Naive B cell (primary cell): ENCODE measurements at regions not wholly inside any gene's neighbourhood (a gene's known extent, or its start where the extent isn't known, plus 50 kb on each side); places are given as distances from the start of the nearest gene placed in this dataset.

ENCODE experiments used
- ATAC-seq, 2 donors: fragments of 150-1000 bp; cut with Tn5 transposase; 2 replicates each; pipeline ENCODE4 v1.10.0; 2021; ENCODE audit warnings: low read depth in 2 of 2, mild to moderate bottlenecking in 2 of 2, moderate library complexity in 2 of 2
- DNase-seq: peaks from one replicate; pipeline ENCODE4 v3.0.0; 2022
- H3K27ac Mint-ChIP-seq, 6 donors: one replicate each; pipeline ENCODE4 v1.8.0; 2020 to 2022; ENCODE audit warnings: mild to moderate bottlenecking in 6 of 6, mixed read lengths in 6 of 6, moderate library complexity in 5 of 6, inconsistent platforms in 2 of 6
- H3K27me3 Mint-ChIP-seq, 3 donors: one replicate each; pipeline ENCODE4 v1.8.0; 2021 to 2022; ENCODE audit warnings: mixed read lengths in 3 of 3, mild to moderate bottlenecking in 1 of 3
- H3K36me3 Mint-ChIP-seq, 2 donors: one replicate each; pipeline ENCODE4 v1.8.0; 2020 to 2022; ENCODE audit warnings: mixed read lengths in 2 of 2, inconsistent platforms in 1 of 2, mild to moderate bottlenecking in 1 of 2
- H3K4me1 Mint-ChIP-seq, 3 donors: one replicate each; pipeline ENCODE4 v1.8.0; 2020 to 2022; ENCODE audit warnings: mixed read lengths in 3 of 3, inconsistent platforms in 1 of 3, mild to moderate bottlenecking in 1 of 3, moderate library complexity in 1 of 3
- H3K4me3 Mint-ChIP-seq, 8 donors: one replicate each; pipeline ENCODE4 v1.8.0; 2020 to 2022; ENCODE audit warnings: mild to moderate bottlenecking in 8 of 8, mixed read lengths in 8 of 8, moderate library complexity in 8 of 8, inconsistent platforms in 2 of 8
- H3K9me3 Mint-ChIP-seq, 7 donors: one replicate each; pipeline ENCODE4 v1.8.0; 2020 to 2022; ENCODE audit warnings: mixed read lengths in 7 of 7, mild to moderate bottlenecking in 5 of 7, inconsistent platforms in 2 of 7, moderate library complexity in 1 of 7

GRCh38 chr18:28559511-28559910, 382.6 kb upstream of the CDH2 start:
- H3K9me3 Mint-ChIP-seq: peaks cover 0 to 3% (median 0%) of the 10 kb centered on the region in 7 donors
- DNase-seq (no peak), ATAC-seq (no peak)
- no peaks in the 10 kb centered on the region for H3K27me3 Mint-ChIP-seq
- no peaks in the 10 kb centered on the region for H3K4me1 Mint-ChIP-seq
- H3K36me3 Mint-ChIP-seq: no peaks in the 10 kb centered on the region
- no peak overlapping the region for H3K4me3 Mint-ChIP-seq
- no peak overlapping the region for H3K27ac Mint-ChIP-seq

- DNase-seq (no peak), ATAC-seq (no peak)
- H3K36me3 Mint-ChIP-seq: no peaks in the 10 kb centered on the region
- no peaks in the 10 kb centered on the region for H3K27me3 Mint-ChIP-seq
- no peak overlapping the region for H3K4me3 Mint-ChIP-seq
- H3K9me3 Mint-ChIP-seq: peaks cover 0 to 15% (median 7%) of the 10 kb centered on the region in 7 donors
- no peaks in the 10 kb centered on the region for H3K4me1 Mint-ChIP-seq
- no peak overlapping the region for H3K27ac Mint-ChIP-seq
Measured at GRCh38 chr18:28541934-28542333, 365.0 kb upstream of the CDH2 start.

- H3K36me3 Mint-ChIP-seq: no peaks in the 10 kb centered on the region
- no peak overlapping the region for H3K27ac Mint-ChIP-seq
- H3K27me3 Mint-ChIP-seq: no peaks in the 10 kb centered on the region
- ATAC-seq (no peak), DNase-seq (no peak)
- peaks cover 0 to 15% (median 7%) of the 10 kb centered on the region in 7 donors for H3K9me3 Mint-ChIP-seq
- no peak overlapping the region for H3K4me3 Mint-ChIP-seq
- H3K4me1 Mint-ChIP-seq: no peaks in the 10 kb centered on the region
Measured at GRCh38 chr18:28541276-28541930, 364.5 kb upstream of the CDH2 start.

GRCh38 chr18:28529644-28530043, 352.7 kb upstream of the CDH2 start:
- Mint-ChIP-seq H3K36me3 (no peaks in the 10 kb centered on the region), H3K9me3 (peaks cover 0 to 9% (median 4%) of the 10 kb centered on the region in 7 donors), H3K4me3 (no peak overlapping the region), H3K27ac (no peak overlapping the region), H3K27me3 (no peaks in the 10 kb centered on the region), H3K4me1 (no peaks in the 10 kb centered on the region)
- DNase-seq: no peak
- no peak for ATAC-seq

GRCh38 chr18:28526196-28526595, 349.3 kb upstream of the CDH2 start:
- H3K4me1 Mint-ChIP-seq: no peaks in the 10 kb centered on the region
- ATAC-seq: no peak
- H3K27me3 Mint-ChIP-seq: no peaks in the 10 kb centered on the region
- H3K27ac Mint-ChIP-seq: no peak overlapping the region
- no peaks in the 10 kb centered on the region for H3K36me3 Mint-ChIP-seq
- no peak overlapping the region for H3K4me3 Mint-ChIP-seq
- H3K9me3 Mint-ChIP-seq: peaks cover 0 to 2% (median 0%) of the 10 kb centered on the region in 7 donors
- no peak for DNase-seq

GRCh38 chr18:28523758-28524475, 347.0 kb upstream of the CDH2 start:
- DNase-seq (no peak), ATAC-seq (no peak)
- no peaks in the 10 kb centered on the region for H3K27me3 Mint-ChIP-seq
- H3K27ac Mint-ChIP-seq: no peak overlapping the region
- peaks cover 0 to 2% (median 0%) of the 10 kb centered on the region in 7 donors for H3K9me3 Mint-ChIP-seq
- H3K4me3 Mint-ChIP-seq: no peak overlapping the region
- no peaks in the 10 kb centered on the region for H3K36me3 Mint-ChIP-seq
- H3K4me1 Mint-ChIP-seq: no peaks in the 10 kb centered on the region

- Mint-ChIP-seq H3K36me3 (no peaks in the 10 kb centered on the region), H3K27me3 (no peaks in the 10 kb centered on the region), H3K4me1 (no peaks in the 10 kb centered on the region), H3K4me3 (no peak overlapping the region), H3K9me3 (peaks cover 0 to 2% (median 0%) of the 10 kb centered on the region in 7 donors), H3K27ac (no peak overlapping the region)
- no peak for DNase-seq
- no peak for ATAC-seq
Measured at GRCh38 chr18:28522236-28522635, 345.3 kb upstream of the CDH2 start.

GRCh38 chr18:28519997-28520396, 343.1 kb upstream of the CDH2 start:
- peaks cover 0 to 3% (median under 1%) of the 10 kb centered on the region in 7 donors for H3K9me3 Mint-ChIP-seq
- no peak overlapping the region for H3K4me3 Mint-ChIP-seq
- no peak for ATAC-seq
- H3K4me1 Mint-ChIP-seq: no peaks in the 10 kb centered on the region
- H3K27ac Mint-ChIP-seq: no peak overlapping the region
- DNase-seq: no peak
- H3K27me3 Mint-ChIP-seq: no peaks in the 10 kb centered on the region
- H3K36me3 Mint-ChIP-seq: no peaks in the 10 kb centered on the region

- H3K4me3 Mint-ChIP-seq: no peak overlapping the region
- no peaks in the 10 kb centered on the region for H3K36me3 Mint-ChIP-seq
- peaks cover 0 to 14% (median 3%) of the 10 kb centered on the region in 7 donors for H3K9me3 Mint-ChIP-seq
- DNase-seq: no peak
- H3K4me1 Mint-ChIP-seq: no peaks in the 10 kb centered on the region
- H3K27me3 Mint-ChIP-seq: no peaks in the 10 kb centered on the region
- no peak overlapping the region for H3K27ac Mint-ChIP-seq
- no peak for ATAC-seq
Measured at GRCh38 chr18:28514699-28515098, 337.8 kb upstream of the CDH2 start.

GRCh38 chr18:28512357-28512756, 335.4 kb upstream of the CDH2 start:
- Mint-ChIP-seq H3K4me1 (no peaks in the 10 kb centered on the region), H3K27me3 (no peaks in the 10 kb centered on the region), H3K27ac (no peak overlapping the region), H3K4me3 (no peak overlapping the region), H3K36me3 (no peaks in the 10 kb centered on the region), H3K9me3 (peaks cover 0 to 14% (median 3%) of the 10 kb centered on the region in 7 donors)
- no peak for DNase-seq
- no peak for ATAC-seq

GRCh38 chr18:28511413-28511821, 334.5 kb upstream of the CDH2 start:
- ATAC-seq: no peak
- Mint-ChIP-seq H3K27me3 (no peaks in the 10 kb centered on the region), H3K27ac (no peak overlapping the region)

GRCh38 chr18:28510210-28510609, 333.3 kb upstream of the CDH2 start:
- Mint-ChIP-seq H3K27ac (no peak overlapping the region), H3K4me1 (no peaks in the 10 kb centered on the region), H3K36me3 (no peaks in the 10 kb centered on the region), H3K27me3 (no peaks in the 10 kb centered on the region), H3K4me3 (no peak overlapping the region), H3K9me3 (peaks cover 0 to 14% (median 3%) of the 10 kb centered on the region in 7 donors)
- ATAC-seq: no peak
- no peak for DNase-seq

More at GRCh38 chr18:28511413-28511821, 334.5 kb upstream of the CDH2 start:
- no peaks in the 10 kb centered on the region for H3K4me1 Mint-ChIP-seq
- no peaks in the 10 kb centered on the region for H3K36me3 Mint-ChIP-seq
- no peak overlapping the region for H3K4me3 Mint-ChIP-seq
- DNase-seq: no peak
- H3K9me3 Mint-ChIP-seq: peaks cover 0 to 14% (median 3%) of the 10 kb centered on the region in 7 donors

GRCh38 chr18:28504066-28504465, 327.1 kb upstream of the CDH2 start:
- no peaks in the 10 kb centered on the region for H3K4me1 Mint-ChIP-seq
- DNase-seq: no peak
- no peak overlapping the region for H3K4me3 Mint-ChIP-seq
- H3K27me3 Mint-ChIP-seq: no peaks in the 10 kb centered on the region
- peaks cover 0 to 9% (median 0%) of the 10 kb centered on the region in 7 donors for H3K9me3 Mint-ChIP-seq
- no peak for ATAC-seq
- no peak overlapping the region for H3K27ac Mint-ChIP-seq
- H3K36me3 Mint-ChIP-seq: no peaks in the 10 kb centered on the region

- Mint-ChIP-seq H3K36me3 (no peaks in the 10 kb centered on the region), H3K9me3 (peaks cover 0 to 10% (median 4%) of the 10 kb centered on the region in 7 donors), H3K4me1 (no peaks in the 10 kb centered on the region), H3K27ac (no peak overlapping the region), H3K4me3 (no peak overlapping the region), H3K27me3 (no peaks in the 10 kb centered on the region)
- ATAC-seq: no peak
- no peak for DNase-seq
Measured at GRCh38 chr18:28494151-28494550, 317.2 kb upstream of the CDH2 start.
